HG03066 (cell line): ENCODE measurements at regions not wholly inside any gene's neighbourhood (a gene's known extent, or its start where the extent isn't known, plus 50 kb on each side); places are given as distances from the start of the nearest gene placed in this dataset.

Source experiments
- ATAC-seq: cut with Tn5 transposase; IDR thresholded peaks from one replicate; pipeline ENCODE4 v1.9.1; 2021; ENCODE audit warnings: low read depth; ENCODE audit not compliant: unreplicated experiment

- ATAC-seq: no peak
Observed at GRCh38 chr5:51271261-51271660, 112.0 kb upstream of the ISL1 start.

GRCh38 chr5:51273021-51273420 lies 110.2 kb upstream of the ISL1 start:
- ATAC-seq: no peak

GRCh38 chr5:51273871-51274270 lies 109.4 kb upstream of the ISL1 start:
- ATAC-seq: no peak

- ATAC-seq: no peak
Observed at GRCh38 chr5:51275428-51275827, 107.8 kb upstream of the ISL1 start.

- ATAC-seq: no peak
Observed at GRCh38 chr5:51276250-51276649, 107.0 kb upstream of the ISL1 start.

GRCh38 chr5:51278539-51278938 lies 104.7 kb upstream of the ISL1 start:
- ATAC-seq: no peak

GRCh38 chr5:51279983-51280706 lies 103.1 kb upstream of the ISL1 start:
- no peak for ATAC-seq

GRCh38 chr5:51286046-51286445 lies 97.2 kb upstream of the ISL1 start:
- ATAC-seq: no peak

- ATAC-seq: no peak
Observed at GRCh38 chr5:51302343-51302742, 80.9 kb upstream of the ISL1 start.

GRCh38 chr5:51326844-51327243 lies 56.4 kb upstream of the ISL1 start:
- no peak for ATAC-seq
